HG03135 (cell line): ENCODE measurements at regions not wholly inside any gene's neighbourhood (a gene's known extent, or its start where the extent isn't known, plus 50 kb on each side); places are given as distances from the start of the nearest gene placed in this dataset.
"Not testable (repeated sequence)": the region's sequence is repeated elsewhere in the genome, so short reads cannot be mapped to it uniquely, and the experiment has no call there.

Experiments
- ATAC-seq: cut with Tn5 transposase; IDR thresholded peaks from one replicate; pipeline ENCODE4 v1.9.1; 2021; ENCODE audit warnings: mild to moderate bottlenecking, moderate library complexity; ENCODE audit not compliant: unreplicated experiment

DNA sequence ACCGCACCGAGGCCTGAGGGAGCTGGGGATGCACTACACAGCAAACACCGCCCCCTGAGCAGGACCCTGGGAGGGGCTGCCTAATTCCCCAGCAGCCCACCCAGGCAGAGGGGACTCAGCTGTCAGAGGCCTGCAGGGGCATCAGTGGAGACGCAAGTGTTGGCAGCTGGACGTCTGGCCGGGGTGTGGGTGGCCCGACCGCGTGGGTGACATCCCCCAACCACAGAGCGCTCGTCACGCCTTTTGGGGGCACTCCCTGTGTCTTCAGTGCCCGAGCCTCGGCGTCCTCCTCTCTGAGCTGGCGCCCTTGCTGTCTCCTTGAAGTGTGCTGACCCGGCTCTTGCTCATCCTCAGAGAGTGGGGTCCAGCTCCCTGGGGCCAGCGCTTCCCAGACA lies 150.2 kb downstream of the BRD1 start:
- ATAC-seq = no peak

DNA sequence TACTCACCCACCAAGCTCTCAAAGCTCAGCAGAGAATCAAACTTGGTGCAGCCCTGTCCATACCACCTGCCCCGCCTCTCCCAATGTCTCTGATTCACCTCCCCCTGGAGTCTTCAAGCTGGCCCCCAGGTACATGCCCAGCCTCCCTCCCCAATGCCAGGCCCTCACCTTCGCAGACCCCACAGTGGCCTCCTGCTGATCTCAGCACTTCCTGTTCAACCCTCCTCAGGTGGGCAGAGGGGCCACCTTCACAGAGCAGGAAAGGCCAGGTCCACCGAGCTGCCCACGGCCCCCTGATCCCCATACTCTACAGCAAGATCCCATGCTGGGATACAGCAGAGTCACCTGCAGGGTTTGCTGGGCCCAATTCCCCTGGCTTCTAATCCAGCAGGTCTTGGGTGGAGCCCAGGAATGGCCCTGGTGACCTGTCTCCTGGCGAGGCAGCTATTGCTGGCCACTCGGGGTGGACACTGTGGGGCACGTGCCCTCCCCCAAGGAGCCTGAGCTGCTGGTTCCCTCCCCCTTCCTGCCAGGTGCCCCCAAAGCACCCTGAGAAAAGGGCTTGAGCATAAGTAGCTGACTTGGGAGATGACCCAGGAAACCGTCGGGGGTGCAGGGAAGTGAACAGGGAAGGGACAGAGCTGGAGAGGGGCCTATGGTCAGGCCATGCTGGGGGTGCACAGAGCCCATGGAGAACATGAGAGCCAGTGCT lies 150.7 kb downstream of the BRD1 start:
- no peak for ATAC-seq

DNA sequence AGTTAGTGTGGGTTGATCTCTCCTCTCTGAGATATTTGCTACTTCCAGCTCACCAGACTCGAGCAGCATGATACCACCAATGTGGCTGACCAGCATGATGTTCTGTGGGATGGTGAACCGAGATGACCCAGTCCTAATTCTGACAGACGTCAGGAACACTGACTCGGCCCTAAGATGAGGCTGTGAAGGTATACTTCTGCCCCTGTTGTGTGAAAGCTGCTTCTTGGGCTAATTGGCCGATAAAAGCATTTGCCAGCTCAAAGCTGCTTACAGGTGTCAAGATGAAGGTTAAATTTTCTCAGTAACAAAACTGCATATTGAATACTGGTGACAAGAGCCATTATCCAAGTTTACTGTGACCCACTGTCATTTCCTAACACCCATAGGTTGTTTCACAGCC lies 151.4 kb downstream of the BRD1 start:
- ATAC-seq = no peak

DNA sequence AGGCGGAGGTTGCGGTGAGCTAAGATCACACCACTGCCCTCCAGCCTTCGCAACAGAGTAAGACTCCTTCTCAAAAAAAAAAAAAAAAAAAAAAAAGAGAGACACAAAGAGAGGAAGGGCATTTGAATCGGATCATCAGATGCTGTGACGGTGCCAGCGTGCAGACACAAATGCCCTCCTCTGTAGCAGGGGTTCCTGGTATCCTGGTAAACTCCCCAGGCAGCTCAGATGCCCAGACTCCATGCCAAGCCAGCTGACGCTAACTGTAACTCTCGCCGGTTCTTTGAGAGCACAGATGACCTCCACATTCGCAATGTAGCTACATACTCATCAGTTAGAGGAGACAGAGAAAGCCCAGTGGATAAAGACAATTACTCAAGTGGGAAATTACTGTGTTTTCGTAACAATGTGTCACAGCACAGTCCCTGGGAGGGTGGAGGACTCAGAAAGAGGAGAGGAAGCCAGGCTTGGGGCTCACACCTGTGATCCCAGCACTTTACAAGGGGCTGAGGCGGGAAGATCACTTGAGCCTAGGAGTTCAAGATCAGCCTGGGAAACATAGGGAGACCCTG lies 153.1 kb downstream of the BRD1 start:
- ATAC-seq = no peak

DNA sequence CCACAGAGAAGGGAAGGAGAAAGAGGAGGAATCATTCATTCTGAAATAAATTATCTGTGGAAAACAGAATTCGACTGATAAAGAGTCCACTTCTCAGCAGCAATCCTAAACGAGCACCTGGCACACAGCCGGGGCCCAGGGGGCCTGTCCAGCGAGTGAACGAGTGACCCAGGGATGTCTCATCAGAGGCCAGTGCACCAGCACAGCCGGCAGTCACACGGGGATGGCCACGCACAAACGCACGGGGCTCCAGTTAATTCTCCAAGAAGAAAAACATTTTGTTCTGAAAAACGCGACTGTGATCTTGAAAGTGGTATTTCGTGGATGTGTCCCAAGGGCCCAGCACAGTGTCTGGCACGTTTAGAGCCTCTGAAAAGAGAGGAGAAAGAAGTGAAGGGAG lies 154.6 kb downstream of the BRD1 start:
- ATAC-seq = no peak

DNA sequence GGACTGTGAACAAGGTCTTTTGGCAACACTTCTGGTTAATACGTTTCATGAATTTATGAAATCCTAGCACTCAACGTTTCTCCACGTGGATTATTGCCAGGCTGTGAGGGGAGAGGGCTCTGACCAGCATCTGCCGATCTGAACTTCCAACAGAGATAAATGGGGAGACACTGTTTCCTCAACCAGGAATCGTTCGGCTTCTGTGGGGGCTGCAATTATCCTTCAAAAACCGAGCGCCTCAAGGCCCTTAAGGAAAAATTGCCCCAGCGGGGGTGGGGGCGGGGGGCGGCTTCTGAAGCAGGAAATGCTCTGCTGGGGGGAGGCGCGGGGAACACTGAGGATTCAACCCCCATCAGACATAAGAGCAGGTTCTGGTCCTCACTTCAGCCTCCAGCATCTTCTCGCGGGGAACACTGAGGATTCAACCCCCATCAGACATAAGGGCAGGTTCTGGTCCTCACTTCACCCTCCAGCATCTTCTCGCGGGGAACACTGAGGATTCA lies 155.6 kb downstream of the BRD1 start:
- no peak for ATAC-seq

DNA sequence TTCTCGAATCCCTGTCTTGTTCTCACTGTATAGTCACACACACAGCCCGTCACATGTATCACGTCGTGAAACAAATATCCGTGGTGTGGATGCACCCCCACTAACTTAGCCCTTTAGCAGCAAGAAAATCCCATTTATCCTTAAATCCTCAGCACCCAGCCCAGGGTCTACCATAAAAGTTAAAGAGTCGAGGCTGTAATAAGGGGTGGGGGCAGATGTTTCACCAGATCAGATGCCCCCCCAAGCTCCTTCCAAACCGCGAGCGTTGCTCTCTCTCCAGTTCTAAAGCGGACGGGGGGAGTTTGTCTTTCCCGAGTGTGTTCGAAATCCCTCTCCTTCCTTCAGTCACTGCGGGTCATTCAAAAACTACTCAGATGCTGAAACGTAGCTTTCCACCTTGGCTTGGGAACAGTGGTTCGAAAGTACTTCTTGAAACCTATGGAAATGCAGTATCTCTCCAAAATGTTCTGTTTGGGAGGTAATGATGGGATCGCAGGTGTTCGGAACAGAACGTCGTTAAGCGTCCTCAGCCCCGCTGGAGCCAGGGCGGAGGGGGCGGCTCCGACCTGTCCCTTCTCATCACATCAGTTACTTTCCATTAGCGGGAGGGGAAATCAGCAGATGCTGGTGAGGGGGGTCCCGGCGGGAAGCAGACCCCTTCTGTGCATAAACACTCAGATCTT lies 156.2 kb downstream of the BRD1 start:
- ATAC-seq = no peak

DNA sequence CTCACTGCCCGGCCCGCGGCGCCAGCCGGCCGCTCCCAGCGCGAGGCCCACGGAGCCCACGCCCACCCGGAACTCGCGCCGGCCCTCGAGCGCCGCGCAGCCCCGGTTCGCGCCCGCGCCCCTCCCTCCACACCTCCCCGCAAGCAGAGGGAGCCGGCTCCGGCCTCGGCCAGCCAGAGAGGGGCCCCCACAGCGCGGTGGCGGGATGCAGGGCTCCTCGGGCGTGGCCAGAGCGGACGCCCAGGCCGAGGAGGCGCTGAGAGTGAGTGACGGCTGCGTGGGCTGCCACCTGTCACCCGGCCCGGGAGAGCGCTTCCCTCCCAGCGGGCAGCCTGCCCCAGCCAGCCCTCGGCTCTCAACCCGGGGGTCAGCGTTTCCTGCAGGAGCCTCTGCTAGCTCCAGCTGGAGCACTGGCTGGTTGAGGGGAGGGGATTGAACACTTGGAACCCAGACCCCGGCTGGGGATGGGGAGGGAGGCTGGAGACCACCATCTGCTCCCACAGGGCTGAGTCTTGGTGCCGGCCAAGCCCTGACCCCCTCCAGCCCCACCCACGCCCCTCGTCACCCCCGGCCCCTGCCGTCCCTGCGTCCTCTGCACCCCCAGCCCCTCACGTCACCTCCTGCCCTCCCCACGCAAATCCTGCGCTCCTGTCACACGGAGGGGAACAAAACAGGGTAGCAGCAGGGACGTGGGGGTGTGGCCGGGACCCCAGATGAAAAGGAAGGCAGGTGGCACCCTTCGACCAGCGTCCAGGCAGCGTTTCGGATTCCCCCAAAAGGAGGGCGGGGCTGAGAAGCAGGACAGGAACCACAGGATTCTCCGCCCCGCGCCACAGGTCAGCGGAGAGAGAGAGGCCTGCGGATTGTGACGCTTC lies 157.0 kb downstream of the BRD1 start:
- ATAC-seq = no peak

DNA sequence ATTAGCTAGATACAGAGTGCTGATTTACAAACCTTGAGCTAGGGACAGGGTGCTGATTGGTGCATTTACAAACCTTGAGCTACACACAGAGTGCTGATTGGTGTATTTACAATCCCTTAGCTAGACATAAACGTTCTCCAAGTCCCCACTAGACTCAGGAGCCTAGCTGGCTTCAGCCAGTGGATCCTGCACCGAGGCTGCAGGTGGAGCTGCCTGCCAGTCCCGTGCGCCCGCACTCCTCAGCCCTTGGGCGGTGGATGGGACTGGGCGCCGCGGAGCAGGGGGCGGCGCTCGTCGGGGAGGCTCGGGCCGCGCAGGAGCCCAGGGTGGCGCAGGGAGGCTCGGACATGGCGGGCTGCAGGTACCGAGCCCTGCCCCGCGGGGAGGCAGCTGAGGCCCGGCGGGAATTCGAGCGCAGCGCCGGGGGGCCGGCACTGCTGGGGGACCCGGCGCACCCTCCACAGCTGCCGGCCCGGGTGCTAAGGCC lies 157.7 kb downstream of the BRD1 start:
- ATAC-seq = not testable (repeated sequence)

DNA sequence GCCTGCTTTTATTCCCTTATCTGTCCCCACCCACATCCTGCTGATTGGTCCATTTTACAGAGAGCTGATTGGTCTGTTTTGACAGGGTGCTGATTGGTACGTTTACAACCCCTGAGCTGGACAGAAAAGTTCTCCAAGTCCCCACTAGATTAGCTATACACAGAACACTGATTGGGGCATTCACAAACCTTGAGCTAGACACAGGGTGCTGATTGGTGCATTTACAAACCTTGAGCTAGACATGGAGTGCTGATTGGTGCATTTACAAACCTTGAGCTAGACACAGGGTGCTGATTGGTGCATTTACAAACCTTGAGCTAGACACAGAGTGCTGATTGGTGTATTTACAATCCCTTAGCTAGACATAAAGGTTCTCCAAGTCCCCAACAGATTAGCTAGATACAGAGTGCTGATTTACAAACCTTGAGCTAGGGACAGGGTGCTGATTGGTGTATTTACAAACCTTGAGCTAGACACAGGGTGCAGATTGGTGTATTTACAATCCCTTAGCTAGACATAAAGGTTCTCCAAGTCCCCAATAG lies 158.2 kb downstream of the BRD1 start:
- not testable (repeated sequence) for ATAC-seq

DNA sequence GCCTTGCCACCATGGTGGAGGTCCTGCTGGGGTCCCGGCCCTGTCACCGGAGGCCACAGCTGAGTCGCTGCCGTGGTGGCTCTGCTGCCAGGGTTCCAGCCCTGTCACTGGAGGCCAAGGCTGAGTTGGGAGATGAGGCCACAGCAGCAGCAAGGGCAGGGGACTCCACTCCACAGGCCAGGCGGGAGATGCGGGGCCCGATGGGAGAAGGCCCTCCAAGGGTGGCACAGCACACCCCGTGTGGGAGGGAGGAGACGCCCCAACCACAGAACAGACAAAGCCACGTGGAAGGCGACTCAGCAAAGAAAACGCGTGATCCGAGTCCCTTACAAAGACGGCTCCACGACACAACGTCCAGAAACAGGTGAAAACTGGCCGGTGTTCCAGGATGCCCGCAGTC lies 159.3 kb downstream of the BRD1 start:
- ATAC-seq = no peak

DNA sequence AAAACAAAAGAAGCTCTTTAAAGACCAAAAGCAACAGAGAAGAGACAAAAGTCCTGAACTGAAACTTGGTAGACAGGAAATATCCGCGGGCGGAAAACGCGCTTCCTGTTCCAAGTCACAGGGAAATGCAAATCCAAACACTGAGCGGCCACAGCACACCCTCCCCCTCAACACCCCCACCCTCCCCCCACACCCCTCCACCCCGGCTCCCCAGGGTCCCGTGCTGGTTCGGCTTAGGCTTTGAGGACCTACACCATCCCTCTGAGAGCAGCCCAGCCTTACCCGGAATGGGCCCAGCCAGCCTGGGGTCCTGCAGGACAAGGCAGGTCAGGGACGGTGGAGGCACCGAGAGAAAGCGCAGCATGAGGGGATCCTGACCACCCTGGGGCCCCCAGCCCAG lies 160.4 kb downstream of the BRD1 start:
- no peak for ATAC-seq

DNA sequence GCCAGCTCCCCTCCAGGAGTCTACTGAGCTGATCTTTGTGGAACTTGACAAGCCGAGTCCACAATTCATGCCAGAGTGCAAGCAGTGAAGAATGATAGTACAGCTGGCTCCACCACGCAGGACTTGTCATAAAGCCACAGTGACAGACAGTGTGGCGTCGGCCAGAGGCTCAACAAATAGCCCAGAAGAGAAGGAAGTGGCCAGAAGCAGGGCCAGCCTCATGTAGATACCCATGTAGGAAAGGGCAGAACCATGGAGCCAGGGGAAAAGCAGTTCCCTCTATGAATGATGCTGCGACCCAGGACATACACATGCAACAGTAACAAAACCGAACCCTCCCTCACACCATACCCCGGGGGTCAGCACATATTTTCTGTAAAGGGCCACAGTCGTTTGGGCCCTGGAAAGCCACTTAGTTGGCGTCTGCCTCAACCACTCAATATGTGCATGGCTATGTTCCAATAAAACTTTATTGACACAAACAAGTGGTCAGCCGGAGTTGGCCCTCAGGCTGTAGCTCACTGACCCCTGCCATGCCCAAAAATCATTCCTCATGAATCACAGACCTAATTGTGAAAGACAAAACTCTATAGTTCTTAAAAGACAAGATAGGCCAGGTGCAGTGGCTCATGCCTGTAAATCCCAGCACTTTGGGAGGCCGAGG lies 161.4 kb downstream of the BRD1 start:
- no peak for ATAC-seq

DNA sequence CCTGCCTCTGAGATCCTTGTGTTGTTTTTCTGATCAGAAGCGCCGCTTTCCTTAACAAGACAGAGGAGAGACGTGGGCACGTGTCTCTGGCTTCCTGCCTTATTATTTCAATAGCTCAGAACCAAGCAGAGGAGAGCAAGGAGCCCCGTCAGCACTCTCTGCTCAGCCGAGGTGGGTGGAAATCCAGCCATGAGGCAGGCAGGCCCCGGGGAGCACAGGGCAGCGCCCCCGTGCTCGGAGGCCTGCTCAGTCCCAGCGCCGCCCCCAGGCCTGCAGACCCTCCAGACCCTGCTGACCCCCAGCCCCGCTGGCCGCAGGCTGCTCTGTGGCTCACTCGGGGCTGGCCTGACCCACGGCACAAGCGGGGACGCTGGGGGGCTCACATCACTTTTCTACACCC lies 162.8 kb downstream of the BRD1 start:
- ATAC-seq = no peak

DNA sequence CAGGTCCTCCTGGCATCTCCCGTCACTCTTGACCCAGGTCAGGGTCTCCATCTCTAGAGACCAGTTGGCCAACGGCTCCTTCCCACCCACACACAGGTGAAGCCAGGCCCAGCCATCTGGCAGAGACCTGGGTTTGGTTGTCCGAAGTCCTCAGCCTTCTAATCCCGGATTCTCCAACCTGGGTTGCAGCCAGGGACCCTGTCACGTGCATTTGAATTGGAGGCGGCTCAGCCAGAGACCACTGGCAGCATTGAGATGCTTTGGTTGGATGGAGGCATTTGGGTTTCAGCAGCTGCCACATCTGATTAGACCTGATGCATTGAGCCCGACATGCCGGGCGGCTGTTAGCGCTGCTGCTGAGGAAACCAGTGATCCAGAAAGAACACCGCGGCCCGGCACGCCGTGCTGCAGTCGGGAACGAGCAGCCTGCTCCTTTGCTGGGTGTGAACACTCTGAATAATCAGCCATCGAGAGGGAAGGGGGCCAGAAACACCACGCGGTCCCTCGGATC lies 163.2 kb downstream of the BRD1 start:
- ATAC-seq = no peak

DNA sequence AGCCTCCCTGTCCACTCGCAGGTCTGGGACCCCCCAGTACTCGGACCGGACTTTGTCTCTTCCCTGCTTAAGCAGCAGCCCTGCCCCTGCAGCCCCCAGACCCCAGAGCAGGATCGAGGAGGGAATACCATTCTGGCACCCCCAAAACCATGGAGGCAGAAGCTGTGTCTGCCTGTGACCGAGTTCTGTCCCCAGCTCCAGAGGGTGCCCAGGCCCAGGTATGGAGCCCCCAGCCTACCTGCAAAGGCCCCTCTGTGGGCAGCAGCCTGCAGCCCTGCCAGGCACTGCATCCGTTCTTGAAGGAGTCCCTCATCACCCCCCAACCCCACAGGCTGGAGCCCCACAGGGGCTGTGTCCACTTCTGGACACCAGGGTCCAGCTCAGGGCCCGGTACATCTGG lies 163.8 kb downstream of the BRD1 start:
- ATAC-seq = no peak

DNA sequence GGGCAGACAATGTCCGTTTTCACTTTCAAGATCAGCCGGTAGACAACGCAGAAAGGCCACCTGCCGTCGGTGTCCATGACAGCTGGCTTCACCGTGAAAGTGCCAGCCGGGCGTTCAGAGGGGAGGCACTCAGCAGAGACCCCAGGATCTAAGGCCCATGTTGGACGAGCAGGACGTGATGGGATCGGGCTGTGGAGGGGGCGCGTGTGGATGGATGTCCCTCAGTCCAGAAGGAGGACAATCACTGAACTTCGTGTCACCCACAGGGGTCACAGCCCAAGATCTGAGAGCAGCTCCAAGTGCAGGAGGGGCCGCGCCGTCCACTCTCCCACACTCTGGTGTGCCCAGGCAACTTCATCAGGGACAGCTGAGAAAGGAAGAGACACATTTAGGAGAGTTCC lies 164.4 kb downstream of the BRD1 start:
- no peak for ATAC-seq

DNA sequence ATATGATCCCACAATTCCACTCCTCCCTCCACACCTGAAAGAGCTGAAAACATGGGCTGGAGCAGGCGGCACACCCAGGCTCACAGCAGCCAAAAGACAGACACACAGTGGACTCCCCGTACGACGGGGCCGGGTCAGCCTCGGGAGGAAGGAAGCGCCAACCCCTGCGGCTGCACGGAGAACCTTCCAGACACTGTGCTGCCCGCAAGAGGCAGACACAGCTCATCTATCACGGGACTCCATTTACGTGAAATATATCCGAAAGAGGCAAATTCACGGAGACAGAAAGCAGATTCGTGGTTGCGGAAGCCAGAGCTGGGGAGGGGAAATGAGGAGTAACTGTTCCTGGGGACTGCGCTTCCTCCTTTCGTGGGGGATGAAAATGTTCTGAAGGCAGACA lies 165.0 kb downstream of the BRD1 start:
- no peak for ATAC-seq

DNA sequence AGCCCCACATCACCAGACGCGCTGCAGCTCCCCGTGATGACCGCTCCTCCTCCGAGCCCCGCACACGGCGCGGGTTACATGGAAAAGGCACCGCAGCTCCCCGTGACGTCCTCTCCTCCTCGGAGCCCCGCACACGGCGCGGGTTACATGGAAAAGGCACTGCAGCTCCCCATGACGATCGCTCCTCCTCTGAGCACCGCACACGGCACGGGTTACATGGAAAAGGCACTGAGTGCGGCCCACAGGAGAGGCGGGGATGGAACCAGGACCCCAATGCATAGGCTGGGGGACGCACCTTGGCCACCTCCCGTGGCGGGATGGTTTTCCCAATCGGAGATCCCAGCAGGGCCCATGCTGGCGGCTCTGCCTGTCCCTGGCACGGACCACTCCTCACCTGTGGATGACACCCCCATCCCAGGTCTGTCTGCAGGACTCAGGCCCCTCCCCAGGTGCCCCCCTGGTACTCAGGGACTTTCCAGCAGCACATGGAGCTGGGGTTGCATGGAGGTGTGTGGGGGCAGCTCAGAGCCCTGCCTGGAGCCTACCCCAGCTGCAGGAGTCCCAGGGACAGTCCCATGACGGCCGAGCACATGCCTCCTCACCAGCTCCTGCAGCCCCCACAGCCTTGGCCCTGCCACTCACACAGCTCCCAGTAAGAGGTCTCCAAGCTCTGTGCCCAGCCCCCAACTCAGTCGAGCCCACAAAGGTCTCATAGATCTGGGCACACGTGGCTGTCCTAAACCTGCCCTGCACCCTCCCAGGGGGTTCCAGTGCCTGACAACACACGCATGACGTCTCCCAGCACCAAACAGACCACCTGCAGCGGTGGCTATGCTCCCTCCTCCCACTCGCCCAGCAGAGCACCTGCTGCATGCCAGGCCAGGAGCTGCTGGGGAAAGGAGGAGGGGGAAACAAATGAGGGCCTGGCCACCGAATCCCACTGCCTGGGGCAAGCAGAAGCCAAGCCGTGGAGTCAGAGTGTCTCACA lies 166.6 kb downstream of the BRD1 start:
- no peak for ATAC-seq
